ENCODE measurements at regions not wholly inside any gene's neighbourhood (a gene's known extent, or its start where the extent isn't known, plus 50 kb on each side); places are given as distances from the start of the nearest gene placed in this dataset.
A peak's percentile ranks its signal among the peaks of the same experiment; 100 is the strongest.

GRCh38 chr4:183823434-183823833 is 81.7 kb upstream of the STOX2 start:
- in situ Hi-C loops (cut with HindIII; ENCODE audit: low sequenced_read_pairs), result no loop called here
- no peak overlapping the region for H3K4me3 ChIP-seq (ENCODE audit: low read depth, low read length)
- DNase-seq (ENCODE audit: low read depth), result peak; percentile 28
- no peak for TF ChIP-seq CTCF (IDR thresholded peaks at IDR 0.05; ENCODE audit: low read depth, low read length, missing control alignments)

DNA sequence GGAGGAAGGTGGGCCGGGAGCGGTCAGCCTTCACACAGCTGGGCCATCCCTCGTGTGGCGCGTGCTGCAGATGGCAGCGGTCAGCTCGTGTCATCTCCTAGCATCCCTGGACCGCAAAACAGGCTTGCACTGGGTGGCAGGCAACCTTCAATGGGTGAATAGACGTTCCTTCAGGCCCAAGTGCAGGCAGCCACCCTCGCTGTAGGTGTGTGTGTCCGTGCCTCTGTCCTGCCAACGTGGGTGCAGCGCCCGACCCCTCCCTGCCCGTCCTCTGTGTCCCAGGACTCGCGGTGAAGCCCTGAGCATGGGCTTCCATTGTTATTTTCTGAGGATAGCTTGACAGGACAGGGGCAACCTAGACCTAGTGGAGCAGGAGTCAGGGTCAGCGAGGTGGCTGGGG is 79.8 kb upstream of the STOX2 start:
- in situ Hi-C loops (cut with HindIII; ENCODE audit: low sequenced_read_pairs), result no loop called here
- TF ChIP-seq CTCF (IDR thresholded peaks at IDR 0.05; ENCODE audit: low read depth, low read length, missing control alignments), result no peak
- H3K4me3 ChIP-seq (ENCODE audit: low read depth, low read length), result no peak overlapping the region
- no peak for DNase-seq (ENCODE audit: low read depth)

DNA sequence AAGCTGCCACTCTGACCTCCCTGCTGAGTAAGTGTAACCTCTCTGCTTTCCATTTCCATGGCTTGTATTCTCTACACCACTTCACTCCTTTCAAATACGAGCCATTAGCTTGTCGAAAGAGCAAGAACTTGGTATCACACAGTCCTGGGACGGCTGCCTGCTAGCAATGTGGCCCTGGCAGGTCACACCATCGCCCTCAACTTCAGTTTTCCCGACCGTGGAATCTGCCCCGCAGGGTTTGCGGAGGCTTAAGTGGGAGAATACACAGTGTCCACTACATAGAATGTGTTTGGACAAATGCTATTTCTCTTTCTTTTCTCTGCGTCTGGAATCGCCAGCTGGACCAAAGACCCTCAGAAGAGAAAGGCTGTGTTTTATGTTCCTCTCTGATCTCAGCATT is 78.6 kb upstream of the STOX2 start:
- in situ Hi-C loops (cut with HindIII; ENCODE audit: low sequenced_read_pairs), result no loop called here
- no peak overlapping the region for H3K4me3 ChIP-seq (ENCODE audit: low read depth, low read length)
- no peak for DNase-seq (ENCODE audit: low read depth)
- TF ChIP-seq CTCF (IDR thresholded peaks at IDR 0.05; ENCODE audit: low read depth, low read length, missing control alignments), result no peak

DNA sequence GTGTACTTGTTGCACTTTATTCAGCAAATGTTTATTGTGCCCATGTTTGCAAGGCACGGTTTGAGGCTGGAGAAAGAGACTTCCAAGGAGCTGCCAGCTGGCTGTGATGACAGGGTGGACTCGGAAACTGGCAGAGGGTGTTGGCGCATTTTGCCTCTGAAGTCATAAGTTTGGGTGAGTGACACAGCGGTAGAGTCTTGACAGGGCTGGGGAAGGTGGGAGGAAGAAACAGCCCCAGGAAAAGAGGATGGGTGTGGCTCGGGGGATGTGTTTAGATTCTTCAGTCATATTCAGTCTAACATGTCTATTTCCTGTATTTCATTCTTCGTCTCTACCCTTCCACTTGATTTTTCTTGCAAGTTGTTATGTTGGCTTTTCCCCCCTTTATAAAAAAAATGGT is 77.0 kb upstream of the STOX2 start:
- DNase-seq (ENCODE audit: low read depth), result no peak
- in situ Hi-C loops (cut with HindIII; ENCODE audit: low sequenced_read_pairs), result no loop called here
- TF ChIP-seq CTCF (IDR thresholded peaks at IDR 0.05; ENCODE audit: low read depth, low read length, missing control alignments), result no peak
- no peak overlapping the region for H3K4me3 ChIP-seq (ENCODE audit: low read depth, low read length)

- no peak for TF ChIP-seq CTCF (IDR thresholded peaks at IDR 0.05; ENCODE audit: low read depth, low read length, missing control alignments)
- H3K4me3 ChIP-seq (ENCODE audit: low read depth, low read length), result no peak overlapping the region
These were observed 76.3 kb upstream of the STOX2 start for GRCh38 chr4:183828839-183829238.

GRCh38 chr4:183830438-183830985 is 74.6 kb upstream of the STOX2 start:
- no peak overlapping the region for H3K4me3 ChIP-seq (ENCODE audit: low read depth, low read length)
- DNase-seq (ENCODE audit: low read depth), result no peak

More at GRCh38 chr4:183828839-183829238, 76.3 kb upstream of the STOX2 start:
- no peak for DNase-seq (ENCODE audit: low read depth)
- in situ Hi-C loops (cut with HindIII; ENCODE audit: low sequenced_read_pairs), result no loop called here

More at GRCh38 chr4:183830438-183830985, 74.6 kb upstream of the STOX2 start:
- no peak for TF ChIP-seq CTCF (IDR thresholded peaks at IDR 0.05; ENCODE audit: low read depth, low read length, missing control alignments)
- in situ Hi-C loops (cut with HindIII; ENCODE audit: low sequenced_read_pairs), result no loop called here

All from astrocyte of the cerebellum (primary cell).